ENCODE measurements at regions not wholly inside any gene's neighbourhood (a gene's known extent, or its start where the extent isn't known, plus 50 kb on each side); places are given as distances from the start of the nearest gene placed in this dataset.
"Not testable (repeated sequence)": the region's sequence is repeated elsewhere in the genome, so short reads cannot be mapped to it uniquely, and the experiment has no call there.

GRCh38 chr18:42310956-42311355 is 355.9 kb downstream of the PIK3C3 start:
- in situ Hi-C loops (cut with MboI; ENCODE audit: low pct_unique_long_range_greater_than_20kb in 2 of 9, low sequenced_read_pairs in 9 of 9, unreplicated experiment in 9 of 9) = loop anchor here in 2 of 9 experiments (25.0 kb wide), 2 partner anchors 951 to 1251 kb away; no protein-coding TSS in a partner anchor

GRCh38 chr18:42326752-42327151 is 371.7 kb downstream of the PIK3C3 start:
- H3K4me3 ChIP-seq = no peak overlapping the region
- H3K4me1 ChIP-seq (replicated peaks in 1 of 2) = no peaks in the 10 kb centered on the region
- 0 to 100% (median 88%) methylated on average over 1 of the region's 1 CpG; no CpG with 5 or more reads in 5 of the 10 experiments for WGBS, 10 experiments
- H3K27ac ChIP-seq = no peak overlapping the region
- ATAC-seq (replicated peaks in 6 of 8) = no peak
- in situ Hi-C loops (cut with MboI; ENCODE audit: low pct_unique_long_range_greater_than_20kb in 2 of 9, low sequenced_read_pairs in 9 of 9, unreplicated experiment in 9 of 9) = no loop called here

More at GRCh38 chr18:42310956-42311355, 355.9 kb downstream of the PIK3C3 start:
- 11 to 100% (median 40%) methylated on average over 1 to 3 of the region's 3 CpGs; no CpG with 5 or more reads in 2 of the 10 experiments for WGBS, 10 experiments
- H3K4me3 ChIP-seq = no peak overlapping the region
- ATAC-seq (replicated peaks in 6 of 8) = peak in 4 of 8 experiments; percentile 44 to 98 (median 85)
- peaks cover 0 to 4% of the 10 kb centered on the region in 2 donors for H3K4me1 ChIP-seq (replicated peaks in 1 of 2)
- no peak overlapping the region for H3K27ac ChIP-seq

- WGBS, 10 experiments = 0 to 100% (median 65%) methylated on average over 1 of the region's 1 CpG; no CpG with 5 or more reads in 6 of the 10 experiments
- Histone ChIP-seq H3K4me3 (no peak overlapping the region), H3K4me1 (replicated peaks in 1 of 2) (no peaks in the 10 kb centered on the region), H3K27ac (no peak overlapping the region)
- ATAC-seq (replicated peaks in 6 of 8) = no peak
- in situ Hi-C loops (cut with MboI; ENCODE audit: low pct_unique_long_range_greater_than_20kb in 2 of 9, low sequenced_read_pairs in 9 of 9, unreplicated experiment in 9 of 9) = no loop called here
These were observed 373.9 kb downstream of the PIK3C3 start for GRCh38 chr18:42328931-42329330.

- Histone ChIP-seq H3K27ac (no peak overlapping the region), H3K4me1 (replicated peaks in 1 of 2) (no peaks in the 10 kb centered on the region), H3K4me3 (no peak overlapping the region)
- WGBS, 10 experiments = 0 to 100% (median 89%) methylated on average over 1 to 3 of the region's 3 CpGs; no CpG with 5 or more reads in 1 of the 10 experiments
- in situ Hi-C loops (cut with MboI; ENCODE audit: low pct_unique_long_range_greater_than_20kb in 2 of 9, low sequenced_read_pairs in 9 of 9, unreplicated experiment in 9 of 9) = no loop called here
- peak in 1 of 8 experiments; percentile 41 for ATAC-seq (replicated peaks in 6 of 8)
These were observed 375.3 kb downstream of the PIK3C3 start for GRCh38 chr18:42330296-42330695.

- H3K4me3 ChIP-seq = no peak overlapping the region
- WGBS, 10 experiments = 0 to 90% (median 0%) methylated on average over 1 to 3 of the region's 3 CpGs; no CpG with 5 or more reads in 1 of the 10 experiments
- ATAC-seq (replicated peaks in 6 of 8) = peak in 4 of 8 experiments; percentile 27 to 93 (median 79)
- peaks cover 4 to 6% of the 10 kb centered on the region in 2 donors for H3K4me1 ChIP-seq (replicated peaks in 1 of 2)
- in situ Hi-C loops (cut with MboI; ENCODE audit: low pct_unique_long_range_greater_than_20kb in 2 of 9, low sequenced_read_pairs in 9 of 9, unreplicated experiment in 9 of 9) = no loop called here
- no peak overlapping the region for H3K27ac ChIP-seq
These were observed 378.5 kb downstream of the PIK3C3 start for GRCh38 chr18:42333558-42333957.

GRCh38 chr18:42334931-42335330 is 379.9 kb downstream of the PIK3C3 start:
- Histone ChIP-seq H3K27ac (no peak overlapping the region), H3K4me3 (no peak overlapping the region), H3K4me1 (replicated peaks in 1 of 2) (peaks cover 10 to 14% of the 10 kb centered on the region in 2 donors)
- in situ Hi-C loops (cut with MboI; ENCODE audit: low pct_unique_long_range_greater_than_20kb in 2 of 9, low sequenced_read_pairs in 9 of 9, unreplicated experiment in 9 of 9) = no loop called here
- no peak for ATAC-seq (replicated peaks in 6 of 8)

- 56 to 100% (median 85%) methylated on average over 2 of the region's 2 CpGs; no CpG with 5 or more reads in 4 of the 10 experiments for WGBS, 10 experiments
- H3K27ac ChIP-seq = no peak overlapping the region
- no peak overlapping the region for H3K4me3 ChIP-seq
- no peak for ATAC-seq (replicated peaks in 6 of 8)
- in situ Hi-C loops (cut with MboI; ENCODE audit: low pct_unique_long_range_greater_than_20kb in 2 of 9, low sequenced_read_pairs in 9 of 9, unreplicated experiment in 9 of 9) = no loop called here
- H3K4me1 ChIP-seq (replicated peaks in 1 of 2) = peaks cover 10 to 14% of the 10 kb centered on the region in 2 donors
These were observed 381.1 kb downstream of the PIK3C3 start for GRCh38 chr18:42336139-42336538.

- 100% methylated on average over 1 of the region's 2 CpGs; no CpG with 5 or more reads in 5 of the 10 experiments for WGBS, 10 experiments
- in situ Hi-C loops (cut with MboI; ENCODE audit: low pct_unique_long_range_greater_than_20kb in 2 of 9, low sequenced_read_pairs in 9 of 9, unreplicated experiment in 9 of 9); ATAC-seq (replicated peaks in 6 of 8); H3K4me3 ChIP-seq; H3K27ac ChIP-seq: not testable (repeated sequence)
- H3K4me1 ChIP-seq (replicated peaks in 1 of 2) = peaks cover 12 to 14% of the 10 kb centered on the region in 2 donors
These were observed 382.3 kb downstream of the PIK3C3 start for GRCh38 chr18:42337337-42337736.

- Histone ChIP-seq H3K4me1 (replicated peaks in 1 of 2) (peaks cover 12 to 14% of the 10 kb centered on the region in 2 donors), H3K4me3 (no peak overlapping the region), H3K27ac (no peak overlapping the region)
- in situ Hi-C loops (cut with MboI; ENCODE audit: low pct_unique_long_range_greater_than_20kb in 2 of 9, low sequenced_read_pairs in 9 of 9, unreplicated experiment in 9 of 9) = no loop called here
- peak in 5 of 8 experiments; percentile 62 to 80 (median 72) for ATAC-seq (replicated peaks in 6 of 8)
- 0 to 21% (median 10%) methylated on average over 1 to 2 of the region's 2 CpGs; no CpG with 5 or more reads in 1 of the 10 experiments for WGBS, 10 experiments
These were observed 383.6 kb downstream of the PIK3C3 start for GRCh38 chr18:42338683-42339082.

- no peak overlapping the region for H3K27ac ChIP-seq
- H3K4me3 ChIP-seq = no peak overlapping the region
- H3K4me1 ChIP-seq (replicated peaks in 1 of 2) = peaks cover 12 to 14% of the 10 kb centered on the region in 2 donors
- ATAC-seq (replicated peaks in 6 of 8) = peak in 5 of 8 experiments; percentile 82 to 94 (median 88)
- 0 to 55% (median 15%) methylated on average over 1 to 4 of the region's 4 CpGs for WGBS, 10 experiments
- in situ Hi-C loops (cut with MboI; ENCODE audit: low pct_unique_long_range_greater_than_20kb in 2 of 9, low sequenced_read_pairs in 9 of 9, unreplicated experiment in 9 of 9) = no loop called here
These were observed 384.3 kb downstream of the PIK3C3 start for GRCh38 chr18:42339372-42339771.

GRCh38 chr18:42340423-42341009 is 385.5 kb downstream of the PIK3C3 start:
- H3K27ac ChIP-seq = no peak overlapping the region
- peaks cover 12 to 14% of the 10 kb centered on the region in 2 donors for H3K4me1 ChIP-seq (replicated peaks in 1 of 2)
- no peak for ATAC-seq (replicated peaks in 6 of 8)
- H3K4me3 ChIP-seq = no peak overlapping the region
- 7 to 91% (median 72%) methylated on average over 1 to 3 of the region's 3 CpGs; no CpG with 5 or more reads in 2 of the 10 experiments for WGBS, 10 experiments
- in situ Hi-C loops (cut with MboI; ENCODE audit: low pct_unique_long_range_greater_than_20kb in 2 of 9, low sequenced_read_pairs in 9 of 9, unreplicated experiment in 9 of 9) = no loop called here

- Histone ChIP-seq H3K4me1 (replicated peaks in 1 of 2) (peaks cover 12 to 14% of the 10 kb centered on the region in 2 donors), H3K4me3 (no peak overlapping the region), H3K27ac (no peak overlapping the region)
- WGBS, 10 experiments = 0 to 100% (median 87%) methylated on average over 1 of the region's 1 CpG; no CpG with 5 or more reads in 4 of the 10 experiments
- no peak for ATAC-seq (replicated peaks in 6 of 8)
- in situ Hi-C loops (cut with MboI; ENCODE audit: low pct_unique_long_range_greater_than_20kb in 2 of 9, low sequenced_read_pairs in 9 of 9, unreplicated experiment in 9 of 9) = no loop called here
These were observed 386.4 kb downstream of the PIK3C3 start for GRCh38 chr18:42341423-42341822.

GRCh38 chr18:42348722-42349121 is 393.7 kb downstream of the PIK3C3 start:
- Histone ChIP-seq H3K27ac (no peak overlapping the region), H3K4me3 (no peak overlapping the region), H3K4me1 (replicated peaks in 1 of 2) (no peaks in the 10 kb centered on the region)
- ATAC-seq (replicated peaks in 6 of 8) = no peak
- in situ Hi-C loops (cut with MboI; ENCODE audit: low pct_unique_long_range_greater_than_20kb in 2 of 9, low sequenced_read_pairs in 9 of 9, unreplicated experiment in 9 of 9) = no loop called here
- WGBS, 10 experiments = 10 to 100% (median 84%) methylated on average over 1 to 3 of the region's 5 CpGs; no CpG with 5 or more reads in 2 of the 10 experiments

- H3K27ac ChIP-seq = no peak overlapping the region
- in situ Hi-C loops (cut with MboI; ENCODE audit: low pct_unique_long_range_greater_than_20kb in 2 of 9, low sequenced_read_pairs in 9 of 9, unreplicated experiment in 9 of 9) = no loop called here
- no peaks in the 10 kb centered on the region for H3K4me1 ChIP-seq (replicated peaks in 1 of 2)
- no peak for ATAC-seq (replicated peaks in 6 of 8)
- H3K4me3 ChIP-seq = no peak overlapping the region
- WGBS, 10 experiments = 37 to 100% (median 80%) methylated on average over 1 to 2 of the region's 2 CpGs; no CpG with 5 or more reads in 3 of the 10 experiments
These were observed 396.4 kb downstream of the PIK3C3 start for GRCh38 chr18:42351455-42351854.
